CD8-positive, alpha-beta memory T cell (primary cell): ENCODE measurements at regions not wholly inside any gene's neighbourhood (a gene's known extent, or its start where the extent isn't known, plus 50 kb on each side); places are given as distances from the start of the nearest gene placed in this dataset.

Source experiments
- CTCF ChIA-PET: fragments of 350-600 bp; sonication (Branson Sonifier 250); formaldehyde crosslinking; loops from one replicate; lab custom pipeline; 2021; ENCODE audit warnings: antibody characterized with exemption; lab: Charles Lee
- POLR2A ChIA-PET: fragments of 350-600 bp; sonication (Branson Sonifier 250); formaldehyde crosslinking; loops from one replicate; lab custom pipeline; 2021; ENCODE audit warnings: antibody characterized with exemption; lab: Charles Lee
- DNase-seq, 5 donors: peaks; one replicate each; pipeline versions ENCODE4 v3.0.0 to v3.0.0-alpha.2; 2020 to 2022; ENCODE audit warnings: mixed read lengths in 1 of 5
- H3K27ac ChIP-seq: one replicate; pipeline ENCODE4 v1.7.0; 2013; ENCODE audit warnings: low read depth, mild to moderate bottlenecking, low read length, moderate library complexity
- H3K27me3 ChIP-seq: 2 replicates; pipeline ENCODE4 v1.7.0; 2013; ENCODE audit warnings: low read length, mild to moderate bottlenecking; ENCODE audit not compliant: insufficient read depth, poor library complexity, severe bottlenecking
- H3K36me3 ChIP-seq: 2 replicates; pipeline ENCODE4 v1.7.0; 2013; ENCODE audit warnings: mild to moderate bottlenecking, low read length, moderate library complexity; ENCODE audit not compliant: insufficient read depth
- H3K4me1 ChIP-seq: 2 replicates; pipeline ENCODE4 v1.7.0; 2013; ENCODE audit warnings: mild to moderate bottlenecking, low read length, moderate library complexity; ENCODE audit not compliant: insufficient read depth
- H3K4me3 ChIP-seq: 2 replicates; pipeline ENCODE4 v1.7.0; 2013; ENCODE audit warnings: mild to moderate bottlenecking, low read length
- H3K9me3 ChIP-seq: 2 replicates; pipeline ENCODE4 v1.7.0; 2013; ENCODE audit warnings: mild to moderate bottlenecking, low read length
- H3K27ac Mint-ChIP-seq, 8 donors: one replicate each; pipeline ENCODE4 v1.8.0; 2020 to 2021; ENCODE audit warnings: mixed read lengths in 8 of 8, mild to moderate bottlenecking in 6 of 8, inconsistent platforms in 3 of 8, moderate library complexity in 3 of 8
- H3K27me3 Mint-ChIP-seq, 2 donors: one replicate each; pipeline ENCODE4 v1.8.0; 2020 to 2021; ENCODE audit warnings: mixed read lengths in 2 of 2, mild to moderate bottlenecking in 1 of 2, moderate library complexity in 1 of 2
- H3K36me3 Mint-ChIP-seq, 3 donors: one replicate each; pipeline ENCODE4 v1.8.0; 2020 to 2021; ENCODE audit warnings: mixed read lengths in 3 of 3, inconsistent platforms in 1 of 3, mild to moderate bottlenecking in 1 of 3
- H3K4me1 Mint-ChIP-seq, 3 donors: one replicate each; pipeline ENCODE4 v1.8.0; 2020 to 2021; ENCODE audit warnings: mixed read lengths in 3 of 3, inconsistent platforms in 1 of 3, mild to moderate bottlenecking in 1 of 3
- H3K4me3 Mint-ChIP-seq, 7 donors: one replicate each; pipeline ENCODE4 v1.8.0; 2020 to 2021; ENCODE audit warnings: mixed read lengths in 7 of 7, mild to moderate bottlenecking in 6 of 7, moderate library complexity in 4 of 7, inconsistent platforms in 2 of 7
- H3K9me3 Mint-ChIP-seq, 5 donors: one replicate each; pipeline ENCODE4 v1.8.0; 2020 to 2022; ENCODE audit warnings: mixed read lengths in 5 of 5, mild to moderate bottlenecking in 3 of 5, moderate library complexity in 2 of 5, inconsistent platforms in 1 of 5

- Histone ChIP-seq H3K4me3 (no peak overlapping the region), H3K27ac (no peak overlapping the region), H3K4me1 (no peaks in the 10 kb centered on the region), H3K9me3 (no peaks in the 10 kb centered on the region), H3K36me3 (no peaks in the 10 kb centered on the region), H3K27me3 (no peaks in the 10 kb centered on the region)
- H3K4me1 Mint-ChIP-seq: no peaks in the 10 kb centered on the region
- ChIA-PET POLR2A (no interaction called here), CTCF (no interaction called here)
- H3K9me3 Mint-ChIP-seq: peaks cover 0 to 12% (median 11%) of the 10 kb centered on the region in 5 donors
- H3K27ac Mint-ChIP-seq: peak overlapping the region in 1 of 8 donors; percentile 7
- no peak for DNase-seq
- H3K27me3 Mint-ChIP-seq: no peaks in the 10 kb centered on the region
- H3K4me3 Mint-ChIP-seq: no peak overlapping the region
- no peaks in the 10 kb centered on the region for H3K36me3 Mint-ChIP-seq
Measured at GRCh38 chr14:25841226-25841625, 756.6 kb downstream of the NOVA1 start.

- POLR2A ChIA-PET: no interaction called here
- no peaks in the 10 kb centered on the region for H3K36me3 Mint-ChIP-seq
Measured at GRCh38 chr14:25837551-25837965, 760.3 kb downstream of the NOVA1 start.

GRCh38 chr14:25836636-25837035, 761.2 kb downstream of the NOVA1 start:
- Mint-ChIP-seq H3K9me3 (peaks cover 4 to 30% (median 9%) of the 10 kb centered on the region in 5 donors), H3K4me1 (no peaks in the 10 kb centered on the region), H3K4me3 (no peak overlapping the region), H3K36me3 (no peaks in the 10 kb centered on the region), H3K27ac (no peak overlapping the region), H3K27me3 (no peaks in the 10 kb centered on the region)
- H3K27ac ChIP-seq: no peak overlapping the region
- ChIA-PET POLR2A (no interaction called here), CTCF (no interaction called here)
- no peaks in the 10 kb centered on the region for H3K36me3 ChIP-seq
- no peaks in the 10 kb centered on the region for H3K4me1 ChIP-seq
- no peaks in the 10 kb centered on the region for H3K9me3 ChIP-seq
- H3K4me3 ChIP-seq: no peak overlapping the region
- DNase-seq: no peak
- no peaks in the 10 kb centered on the region for H3K27me3 ChIP-seq

More at GRCh38 chr14:25837551-25837965, 760.3 kb downstream of the NOVA1 start:
- Mint-ChIP-seq H3K27ac (no peak overlapping the region), H3K9me3 (peaks cover 4 to 24% (median 11%) of the 10 kb centered on the region in 5 donors), H3K4me1 (no peaks in the 10 kb centered on the region), H3K27me3 (no peaks in the 10 kb centered on the region), H3K4me3 (no peak overlapping the region)
- H3K36me3 ChIP-seq: no peaks in the 10 kb centered on the region
- CTCF ChIA-PET: no interaction called here
- no peaks in the 10 kb centered on the region for H3K27me3 ChIP-seq
- H3K4me1 ChIP-seq: no peaks in the 10 kb centered on the region
- no peak overlapping the region for H3K27ac ChIP-seq
- no peak for DNase-seq
- H3K9me3 ChIP-seq: no peaks in the 10 kb centered on the region
- no peak overlapping the region for H3K4me3 ChIP-seq

- Histone ChIP-seq H3K4me3 (no peak overlapping the region), H3K27ac (no peak overlapping the region), H3K9me3 (no peaks in the 10 kb centered on the region), H3K36me3 (no peaks in the 10 kb centered on the region), H3K4me1 (no peaks in the 10 kb centered on the region), H3K27me3 (no peaks in the 10 kb centered on the region)
- no peak for DNase-seq
- no peaks in the 10 kb centered on the region for H3K36me3 Mint-ChIP-seq
- H3K4me1 Mint-ChIP-seq: no peaks in the 10 kb centered on the region
- no peaks in the 10 kb centered on the region for H3K27me3 Mint-ChIP-seq
- H3K9me3 Mint-ChIP-seq: peaks cover 4 to 49% (median 9%) of the 10 kb centered on the region in 5 donors
- POLR2A ChIA-PET: no interaction called here
- CTCF ChIA-PET: no interaction called here
- H3K27ac Mint-ChIP-seq: no peak overlapping the region
- no peak overlapping the region for H3K4me3 Mint-ChIP-seq
Measured at GRCh38 chr14:25833341-25834126, 764.3 kb downstream of the NOVA1 start.

- H3K4me3 Mint-ChIP-seq: no peak overlapping the region
- CTCF ChIA-PET: no interaction called here
- peaks cover 6 to 47% (median 9%) of the 10 kb centered on the region in 5 donors for H3K9me3 Mint-ChIP-seq
- no peaks in the 10 kb centered on the region for H3K36me3 Mint-ChIP-seq
- no peaks in the 10 kb centered on the region for H3K27me3 Mint-ChIP-seq
- H3K27ac Mint-ChIP-seq: no peak overlapping the region
- H3K4me3 ChIP-seq: no peak overlapping the region
- no peaks in the 10 kb centered on the region for H3K9me3 ChIP-seq
- H3K27me3 ChIP-seq: no peaks in the 10 kb centered on the region
- H3K4me1 ChIP-seq: no peaks in the 10 kb centered on the region
- H3K4me1 Mint-ChIP-seq: no peaks in the 10 kb centered on the region
- POLR2A ChIA-PET: no interaction called here
- DNase-seq: no peak
- H3K27ac ChIP-seq: no peak overlapping the region
- no peaks in the 10 kb centered on the region for H3K36me3 ChIP-seq
Measured at GRCh38 chr14:25832585-25832984, 765.2 kb downstream of the NOVA1 start.

- Histone ChIP-seq H3K9me3 (no peaks in the 10 kb centered on the region), H3K4me1 (no peaks in the 10 kb centered on the region), H3K27me3 (no peaks in the 10 kb centered on the region), H3K36me3 (no peaks in the 10 kb centered on the region), H3K27ac (no peak overlapping the region), H3K4me3 (no peak overlapping the region)
- Mint-ChIP-seq H3K27me3 (no peaks in the 10 kb centered on the region), H3K4me1 (no peaks in the 10 kb centered on the region), H3K4me3 (no peak overlapping the region), H3K27ac (no peak overlapping the region), H3K9me3 (peaks cover 2 to 52% (median 6%) of the 10 kb centered on the region in 5 donors), H3K36me3 (no peaks in the 10 kb centered on the region)
- DNase-seq: no peak
- POLR2A ChIA-PET: no interaction called here
- CTCF ChIA-PET: no interaction called here
Measured at GRCh38 chr14:25828562-25828961, 769.3 kb downstream of the NOVA1 start.

- H3K4me3 ChIP-seq: no peak overlapping the region
- CTCF ChIA-PET: no interaction called here
- H3K36me3 Mint-ChIP-seq: no peaks in the 10 kb centered on the region
- H3K27me3 ChIP-seq: no peaks in the 10 kb centered on the region
- H3K36me3 ChIP-seq: no peaks in the 10 kb centered on the region
- H3K4me3 Mint-ChIP-seq: no peak overlapping the region
- POLR2A ChIA-PET: no interaction called here
- H3K4me1 Mint-ChIP-seq: no peaks in the 10 kb centered on the region
- no peak for DNase-seq
- no peaks in the 10 kb centered on the region for H3K4me1 ChIP-seq
- H3K27ac Mint-ChIP-seq: no peak overlapping the region
- no peaks in the 10 kb centered on the region for H3K27me3 Mint-ChIP-seq
- H3K9me3 Mint-ChIP-seq: peaks cover 2 to 40% (median 8%) of the 10 kb centered on the region in 5 donors
- no peak overlapping the region for H3K27ac ChIP-seq
- no peaks in the 10 kb centered on the region for H3K9me3 ChIP-seq
Measured at GRCh38 chr14:25826105-25826504, 771.7 kb downstream of the NOVA1 start.

- POLR2A ChIA-PET: no interaction called here
- Histone ChIP-seq H3K27ac (no peak overlapping the region), H3K4me3 (no peak overlapping the region), H3K4me1 (no peaks in the 10 kb centered on the region), H3K9me3 (no peaks in the 10 kb centered on the region), H3K36me3 (no peaks in the 10 kb centered on the region), H3K27me3 (no peaks in the 10 kb centered on the region)
- peaks cover 0 to 25% (median 8%) of the 10 kb centered on the region in 5 donors for H3K9me3 Mint-ChIP-seq
- H3K4me3 Mint-ChIP-seq: no peak overlapping the region
- no peak for DNase-seq
- no peak overlapping the region for H3K27ac Mint-ChIP-seq
- CTCF ChIA-PET: no interaction called here
- no peaks in the 10 kb centered on the region for H3K27me3 Mint-ChIP-seq
- no peaks in the 10 kb centered on the region for H3K4me1 Mint-ChIP-seq
- no peaks in the 10 kb centered on the region for H3K36me3 Mint-ChIP-seq
Measured at GRCh38 chr14:25820368-25820767, 770.4 kb upstream of the STXBP6 start.
